ACC112 (cell line): ENCODE measurements at regions not wholly inside any gene's neighbourhood (a gene's known extent, or its start where the extent isn't known, plus 50 kb on each side); places are given as distances from the start of the nearest gene placed in this dataset.
"Not testable (repeated sequence)": the region's sequence is repeated elsewhere in the genome, so short reads cannot be mapped to it uniquely, and the experiment has no call there.

Experiments
- H2AFZ ChIP-seq: fragments of 200-600 bp; sonication (generic); one replicate; pipeline ENCODE4 v1.6.0; 2017; ENCODE audit warnings: antibody characterized with exemption, low read length; ENCODE audit not compliant: unreplicated experiment
- H3K27ac ChIP-seq: fragments of 200-600 bp; sonication (generic); 2 replicates; pipeline ENCODE4 v1.5.1; 2014; ENCODE audit warnings: low read depth, mild to moderate bottlenecking, antibody characterized with exemption, low read length, moderate library complexity
- H3K27me3 ChIP-seq: fragments of 200-600 bp; sonication (generic); 2 replicates; pipeline ENCODE4 v1.6.1; 2014; ENCODE audit warnings: mild to moderate bottlenecking, antibody characterized with exemption, low read length, moderate library complexity, mixed read lengths; ENCODE audit not compliant: insufficient read depth
- H3K36me3 ChIP-seq: fragments of 200-600 bp; sonication (generic); 2 replicates; pipeline ENCODE4 v1.6.1; 2016; ENCODE audit warnings: mild to moderate bottlenecking, antibody characterized with exemption, low read length, moderate library complexity, mixed read lengths; ENCODE audit not compliant: insufficient read depth
- H3K4me1 ChIP-seq: fragments of 200-600 bp; sonication (generic); one replicate; pipeline ENCODE4 v1.6.1; 2016; ENCODE audit warnings: low read length, mixed read lengths; ENCODE audit not compliant: insufficient read depth, unreplicated experiment, control insufficient read depth
- H3K4me3 ChIP-seq: fragments of 200-600 bp; sonication (generic); 2 replicates; pipeline ENCODE4 v1.5.1; 2014; ENCODE audit warnings: mild to moderate bottlenecking, low read depth, low read length
- H3K79me2 ChIP-seq: fragments of 200-600 bp; sonication (generic); one replicate; pipeline ENCODE4 v1.6.0; 2016; ENCODE audit warnings: low read length; ENCODE audit not compliant: control insufficient read depth, unreplicated experiment, insufficient read depth

DNA sequence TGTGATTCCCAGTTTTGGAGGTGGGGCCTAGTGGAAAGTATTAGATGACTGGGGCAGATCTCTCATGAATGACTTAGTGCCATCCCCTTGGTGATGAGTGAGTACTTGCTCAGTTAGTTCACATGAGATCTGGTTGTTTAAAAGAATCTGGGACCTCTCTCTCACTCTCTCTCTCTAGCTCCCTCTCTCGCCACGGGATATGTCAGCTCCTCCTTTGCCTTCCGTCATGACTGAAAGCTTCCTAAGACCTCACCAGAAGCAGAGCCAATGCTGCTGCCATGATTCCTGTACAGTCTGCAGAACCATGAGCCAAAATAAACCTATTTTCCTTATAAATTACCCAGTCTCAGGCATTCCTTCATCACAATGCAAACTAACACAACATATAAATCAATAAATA, 176.7 kb downstream of the PRELID2 start:
- H3K36me3 ChIP-seq: no peaks in the 10 kb centered on the region
- H3K27me3 ChIP-seq: no peaks in the 10 kb centered on the region
- H3K4me1 ChIP-seq: no peaks in the 10 kb centered on the region
- H3K27ac ChIP-seq: no peak overlapping the region
- H3K79me2 ChIP-seq: no peaks in the 10 kb centered on the region
- H2AFZ ChIP-seq: no peak overlapping the region
- H3K4me3 ChIP-seq: no peak overlapping the region

DNA sequence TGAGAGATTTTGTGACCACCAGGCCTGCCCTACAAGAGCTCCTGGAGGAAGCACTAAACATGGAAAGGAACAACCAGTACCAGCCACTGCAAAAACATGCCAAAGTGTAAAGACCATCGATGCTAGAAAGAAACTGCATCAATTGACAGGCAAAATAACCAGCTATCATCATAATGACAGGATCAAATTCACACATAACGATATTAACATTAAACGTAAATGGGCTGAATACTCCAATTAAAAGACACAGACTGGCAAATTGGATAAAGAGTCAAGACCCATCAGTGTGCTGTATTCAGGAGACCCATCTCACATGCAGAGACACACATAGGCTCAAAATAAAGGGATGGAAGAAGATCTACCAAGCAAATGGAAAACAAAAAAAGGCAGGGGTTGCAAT, 182.4 kb downstream of the PRELID2 start:
- H3K4me1 ChIP-seq, H3K79me2 ChIP-seq, H3K27me3 ChIP-seq, H3K4me3 ChIP-seq, H2AFZ ChIP-seq, H3K36me3 ChIP-seq, H3K27ac ChIP-seq: not testable (repeated sequence)

DNA sequence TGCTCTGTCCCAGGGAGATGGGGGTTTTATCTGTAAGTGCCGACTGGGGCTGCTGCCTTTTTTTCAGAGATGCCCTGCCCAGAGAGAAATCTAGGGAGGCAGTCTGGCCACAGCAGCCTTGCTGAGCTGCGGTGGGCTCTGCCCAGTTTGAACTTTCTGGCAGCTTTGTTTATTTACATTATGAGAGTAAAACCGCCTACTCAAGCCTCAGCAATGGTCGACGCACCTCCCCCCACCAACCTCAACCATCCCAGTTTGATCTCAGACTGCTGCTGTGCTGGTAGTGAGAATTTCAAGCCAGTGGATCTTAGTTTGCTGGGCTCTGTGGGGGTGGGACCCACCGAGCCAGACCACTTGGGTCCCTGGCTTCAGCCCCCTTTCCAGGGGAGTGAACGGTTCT, 188.0 kb downstream of the PRELID2 start:
- not testable (repeated sequence) for H3K36me3 ChIP-seq, H3K79me2 ChIP-seq, H3K4me3 ChIP-seq, H3K4me1 ChIP-seq, H3K27ac ChIP-seq, H3K27me3 ChIP-seq, H2AFZ ChIP-seq

DNA sequence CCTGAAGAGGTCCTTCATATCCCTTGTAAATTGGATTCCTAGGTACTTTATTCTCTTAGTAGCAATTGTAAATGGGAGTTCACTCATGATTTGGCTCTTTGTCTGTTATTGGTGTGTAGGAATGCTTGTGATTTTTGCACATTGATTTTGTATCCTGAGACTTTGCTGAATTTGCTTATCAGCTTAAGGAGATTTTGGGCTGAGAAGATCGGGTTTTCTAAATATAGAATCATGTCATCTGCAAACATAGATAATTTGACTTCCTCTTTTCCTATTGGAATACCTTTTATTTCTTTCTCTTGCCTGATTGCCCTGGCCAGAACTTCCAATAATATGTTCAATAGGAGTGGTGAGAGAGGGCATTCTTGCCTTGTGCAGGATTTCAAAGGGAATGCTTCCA, 191.9 kb downstream of the PRELID2 start:
- not testable (repeated sequence) for H3K27me3 ChIP-seq, H3K79me2 ChIP-seq, H2AFZ ChIP-seq, H3K4me3 ChIP-seq, H3K27ac ChIP-seq, H3K4me1 ChIP-seq, H3K36me3 ChIP-seq

DNA sequence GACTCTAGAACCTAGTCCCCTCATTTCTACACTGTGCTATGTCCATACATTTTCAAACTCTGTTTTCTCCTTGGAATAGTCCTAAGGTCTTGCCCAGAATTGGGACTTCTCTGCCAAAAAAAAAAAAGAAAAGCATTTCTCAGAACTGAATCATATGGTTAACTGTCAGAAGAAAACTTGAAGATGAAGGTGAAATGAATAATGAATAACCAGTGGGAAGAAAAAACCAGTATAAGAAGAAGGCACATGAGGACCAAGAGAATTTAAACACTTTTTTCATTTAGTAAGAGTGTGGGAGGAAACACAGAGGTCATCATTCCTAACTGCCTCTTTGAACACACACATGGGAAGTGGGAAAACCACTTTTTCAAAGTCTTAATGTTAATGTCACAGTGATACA, 197.7 kb downstream of the PRELID2 start:
- H3K27me3 ChIP-seq: no peaks in the 10 kb centered on the region
- no peaks in the 10 kb centered on the region for H3K79me2 ChIP-seq
- H2AFZ ChIP-seq: no peak overlapping the region
- no peak overlapping the region for H3K4me3 ChIP-seq
- H3K4me1 ChIP-seq: no peaks in the 10 kb centered on the region
- H3K27ac ChIP-seq: no peak overlapping the region
- no peaks in the 10 kb centered on the region for H3K36me3 ChIP-seq

DNA sequence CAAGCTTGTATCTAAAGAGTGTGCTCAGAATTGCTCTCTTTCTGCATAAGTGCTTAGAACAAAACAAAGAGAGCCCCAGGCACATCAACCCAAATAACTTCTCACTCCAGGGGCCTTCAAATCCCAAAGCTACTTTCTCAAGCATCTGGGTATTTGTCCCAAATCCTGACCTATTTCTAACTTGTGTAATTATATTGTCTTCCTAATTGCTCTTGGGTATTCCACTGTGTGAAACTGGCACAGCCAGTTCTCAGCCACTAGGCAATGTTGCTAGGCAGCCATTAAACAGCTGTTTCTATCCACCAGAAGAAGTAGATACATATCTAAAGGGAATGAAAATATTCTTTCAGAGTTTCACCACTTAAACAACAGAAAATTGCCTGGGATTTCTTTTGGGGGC, 198.8 kb downstream of the PRELID2 start:
- H3K36me3 ChIP-seq: no peaks in the 10 kb centered on the region
- H3K27ac ChIP-seq: no peak overlapping the region

DNA sequence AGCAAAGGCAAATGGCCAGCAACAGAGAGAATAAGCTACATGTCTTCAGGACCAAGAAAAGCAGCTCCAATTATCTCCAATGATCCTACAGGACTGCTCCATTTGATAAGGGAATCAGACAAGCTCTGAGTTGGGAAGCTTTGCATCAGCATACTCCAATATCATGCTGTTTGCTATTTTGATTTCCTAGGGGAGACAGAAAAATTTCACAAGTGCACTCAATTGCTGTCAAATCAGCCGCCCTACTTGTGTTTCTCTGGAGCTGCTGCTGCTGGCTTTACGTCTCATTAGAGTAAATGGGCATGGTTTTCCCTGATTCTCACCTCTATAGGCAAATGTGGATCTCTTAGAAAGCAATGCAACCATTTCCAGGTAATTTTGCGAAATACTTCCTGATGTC, 201.7 kb downstream of the PRELID2 start:
- Histone ChIP-seq H3K79me2 (no peaks in the 10 kb centered on the region), H2AFZ (no peak overlapping the region), H3K4me1 (no peaks in the 10 kb centered on the region), H3K27me3 (no peaks in the 10 kb centered on the region), H3K4me3 (no peak overlapping the region), H3K36me3 (no peaks in the 10 kb centered on the region), H3K27ac (no peak overlapping the region)

More for the DNA sequence above, 198.8 kb downstream of the PRELID2 start:
- H3K27me3 ChIP-seq: no peaks in the 10 kb centered on the region
- no peaks in the 10 kb centered on the region for H3K4me1 ChIP-seq
- H3K4me3 ChIP-seq: no peak overlapping the region
- H3K79me2 ChIP-seq: no peaks in the 10 kb centered on the region
- H2AFZ ChIP-seq: no peak overlapping the region

DNA sequence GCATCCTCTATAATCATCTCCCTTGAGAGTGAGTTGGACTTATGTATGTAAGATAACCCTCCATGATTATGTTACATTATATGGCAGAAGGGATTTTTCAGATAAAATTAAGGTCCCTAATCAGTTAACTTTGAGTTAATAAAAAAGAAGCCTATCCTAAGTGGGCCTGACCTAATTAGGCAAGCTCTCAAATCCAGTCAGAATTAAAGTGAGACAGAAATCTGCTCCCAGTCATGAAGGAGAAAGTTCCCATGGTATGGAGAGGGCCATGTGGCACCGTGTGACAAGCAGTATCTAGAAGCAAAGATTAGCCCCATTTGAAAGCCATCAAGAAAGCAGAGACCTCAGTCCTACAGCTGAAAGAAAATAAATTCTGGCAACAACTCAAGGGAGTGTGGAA, 202.4 kb downstream of the PRELID2 start:
- no peaks in the 10 kb centered on the region for H3K79me2 ChIP-seq
- no peak overlapping the region for H3K4me3 ChIP-seq
- H2AFZ ChIP-seq: no peak overlapping the region
- no peaks in the 10 kb centered on the region for H3K27me3 ChIP-seq
- no peaks in the 10 kb centered on the region for H3K36me3 ChIP-seq
- no peak overlapping the region for H3K27ac ChIP-seq
- H3K4me1 ChIP-seq: no peaks in the 10 kb centered on the region

DNA sequence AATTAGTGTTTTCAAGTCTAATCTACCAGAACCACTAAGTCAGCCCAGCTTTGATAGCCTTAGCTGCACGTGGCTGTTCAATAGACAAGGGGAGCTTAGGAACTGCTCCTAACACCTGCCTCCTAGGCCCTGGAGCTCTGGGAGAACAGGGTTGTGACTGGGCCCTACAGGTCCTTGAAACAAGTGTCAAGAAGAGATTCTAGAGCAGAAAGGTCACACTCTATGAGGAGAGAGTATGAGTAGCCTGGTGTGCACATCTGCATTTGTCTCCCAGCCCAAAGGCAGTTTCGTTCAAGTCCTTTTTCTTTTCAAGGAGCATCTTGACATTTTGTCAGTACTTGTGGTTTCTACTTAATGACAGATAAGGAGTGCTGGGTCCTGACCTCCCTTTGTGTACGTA, 206.1 kb downstream of the PRELID2 start:
- no peaks in the 10 kb centered on the region for H3K36me3 ChIP-seq
- H3K27ac ChIP-seq: no peak overlapping the region
- H3K4me3 ChIP-seq: no peak overlapping the region
- no peaks in the 10 kb centered on the region for H3K79me2 ChIP-seq
- no peaks in the 10 kb centered on the region for H3K4me1 ChIP-seq
- no peak overlapping the region for H2AFZ ChIP-seq
- no peaks in the 10 kb centered on the region for H3K27me3 ChIP-seq

DNA sequence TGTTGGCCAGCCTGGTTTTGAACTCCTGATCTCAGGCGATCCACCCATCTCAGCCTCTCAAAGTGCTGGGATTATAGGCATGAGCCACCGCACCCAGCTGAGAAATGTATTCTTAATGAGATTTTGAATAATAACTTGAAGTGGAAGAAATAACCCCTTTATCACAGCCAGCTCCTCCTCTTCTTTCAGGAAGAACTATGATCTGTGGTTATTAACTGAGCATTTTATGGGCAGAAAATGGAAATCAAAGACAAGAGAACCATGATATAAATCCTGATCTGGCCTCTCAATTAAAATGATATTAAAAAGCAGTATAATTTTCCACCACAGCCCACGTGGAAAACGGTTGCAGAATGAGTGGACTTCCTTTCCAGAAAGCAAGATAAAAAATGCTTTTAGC, 206.6 kb downstream of the PRELID2 start:
- Histone ChIP-seq H3K4me3 (no peak overlapping the region), H3K27ac (no peak overlapping the region), H3K79me2 (no peaks in the 10 kb centered on the region), H3K27me3 (no peaks in the 10 kb centered on the region), H2AFZ (no peak overlapping the region), H3K36me3 (no peaks in the 10 kb centered on the region), H3K4me1 (no peaks in the 10 kb centered on the region)

DNA sequence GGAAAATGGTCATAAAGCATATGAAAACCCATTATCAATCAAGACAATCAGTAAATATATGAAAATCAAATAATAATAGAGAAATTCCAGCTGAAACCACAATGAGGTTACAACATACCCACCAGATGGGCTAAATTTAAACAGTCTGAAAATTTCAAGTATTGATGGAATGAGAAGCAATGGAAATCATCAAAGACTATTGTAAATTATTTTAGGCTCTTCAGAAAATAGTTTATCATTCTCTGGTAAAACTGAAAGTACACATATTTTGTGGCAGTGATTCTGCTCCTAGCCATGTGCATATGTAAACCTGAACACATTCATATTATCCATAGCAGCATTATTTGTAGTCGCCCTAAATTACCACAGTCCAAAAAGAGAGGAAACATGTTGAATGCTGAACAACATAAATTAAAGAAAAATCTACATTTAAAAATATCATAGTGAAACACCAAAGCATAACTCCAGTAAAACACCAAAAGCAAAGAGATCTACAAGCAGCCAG, 215.3 kb downstream of the PRELID2 start:
- Histone ChIP-seq H3K4me1 (no peaks in the 10 kb centered on the region), H2AFZ (no peak overlapping the region)

DNA sequence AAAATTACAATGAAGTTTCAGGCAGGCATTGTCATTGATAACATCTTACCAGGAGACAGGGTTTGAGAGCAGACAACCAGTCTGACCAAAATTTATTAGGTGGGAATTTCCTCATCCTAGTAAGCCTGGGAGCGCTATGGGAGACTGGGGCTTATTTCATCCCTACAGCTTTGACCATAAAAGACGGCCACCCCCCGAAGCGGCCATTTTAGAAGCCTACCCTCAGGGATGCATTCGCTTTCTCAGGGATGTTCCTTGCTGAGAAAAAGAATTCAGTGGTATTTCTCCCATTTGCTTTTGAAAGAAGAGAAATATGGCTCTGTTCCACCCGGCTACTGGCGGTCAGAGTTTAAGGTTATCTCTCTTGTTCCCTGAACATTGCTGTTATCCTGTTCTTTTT, 218.4 kb downstream of the PRELID2 start:
- H3K4me1 ChIP-seq, H2AFZ ChIP-seq: not testable (repeated sequence)

More for the DNA sequence above, 215.3 kb downstream of the PRELID2 start:
- H3K79me2 ChIP-seq: no peaks in the 10 kb centered on the region
- H3K36me3 ChIP-seq: no peaks in the 10 kb centered on the region
- no peaks in the 10 kb centered on the region for H3K27me3 ChIP-seq
- no peak overlapping the region for H3K27ac ChIP-seq
- H3K4me3 ChIP-seq: no peak overlapping the region

More for the DNA sequence above, 218.4 kb downstream of the PRELID2 start:
- H3K27ac ChIP-seq, H3K27me3 ChIP-seq, H3K4me3 ChIP-seq, H3K36me3 ChIP-seq, H3K79me2 ChIP-seq: not testable (repeated sequence)
